GM18868 (cell line): ENCODE measurements at regions not wholly inside any gene's neighbourhood (a gene's known extent, or its start where the extent isn't known, plus 50 kb on each side); places are given as distances from the start of the nearest gene placed in this dataset.
"Not testable (repeated sequence)": the region's sequence is repeated elsewhere in the genome, so short reads cannot be mapped to it uniquely, and the experiment has no call there.

ENCODE experiments used
- ATAC-seq: cut with Tn5 transposase; IDR thresholded peaks from one replicate; pipeline ENCODE4 v1.9.1; 2021; ENCODE audit warnings: mild to moderate bottlenecking, moderate library complexity; ENCODE audit not compliant: unreplicated experiment

GRCh38 chr1:157369808-157370521 is 182.3 kb downstream of the FCRL5 start:
- ATAC-seq, result peak; percentile 49

DNA sequence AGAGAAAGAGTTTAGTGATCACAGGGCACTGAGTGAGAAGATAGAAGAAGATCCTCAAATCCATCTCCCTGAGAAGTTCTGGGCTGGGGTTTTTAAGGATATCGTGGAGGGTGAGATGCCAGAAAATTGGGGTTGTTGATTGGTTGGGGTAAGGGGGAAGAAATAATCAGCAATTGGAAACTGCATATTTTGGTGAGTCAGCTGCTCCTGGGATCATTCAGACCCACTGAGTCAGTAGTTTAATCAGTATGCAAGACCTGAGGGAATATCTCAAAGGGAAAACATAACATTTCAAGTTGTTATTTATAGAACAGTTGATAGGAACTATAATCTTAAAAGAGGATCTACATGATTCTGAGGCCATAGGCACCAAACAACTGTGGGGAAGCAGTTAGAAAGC is 183.4 kb downstream of the FCRL5 start:
- ATAC-seq, result not testable (repeated sequence)

DNA sequence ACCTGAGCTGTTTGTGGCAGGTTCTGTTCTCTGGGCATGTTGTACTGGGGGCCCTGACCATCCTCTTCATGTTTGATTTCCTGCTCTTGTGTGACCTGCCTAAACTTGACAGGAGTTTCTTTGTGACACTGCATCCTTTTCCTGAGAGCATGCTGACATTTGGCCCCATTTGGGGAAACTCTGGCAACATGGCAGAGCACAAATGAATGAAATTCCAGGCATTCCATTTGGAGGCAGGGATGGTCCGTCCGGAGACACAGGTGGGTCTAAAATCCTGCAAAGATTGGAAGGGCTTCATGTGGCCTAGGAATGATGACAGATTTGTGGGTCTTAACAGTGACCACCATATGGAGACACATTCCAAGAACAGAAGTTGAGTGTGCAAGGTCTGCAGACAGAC is 184.0 kb downstream of the FCRL5 start:
- ATAC-seq, result no peak

DNA sequence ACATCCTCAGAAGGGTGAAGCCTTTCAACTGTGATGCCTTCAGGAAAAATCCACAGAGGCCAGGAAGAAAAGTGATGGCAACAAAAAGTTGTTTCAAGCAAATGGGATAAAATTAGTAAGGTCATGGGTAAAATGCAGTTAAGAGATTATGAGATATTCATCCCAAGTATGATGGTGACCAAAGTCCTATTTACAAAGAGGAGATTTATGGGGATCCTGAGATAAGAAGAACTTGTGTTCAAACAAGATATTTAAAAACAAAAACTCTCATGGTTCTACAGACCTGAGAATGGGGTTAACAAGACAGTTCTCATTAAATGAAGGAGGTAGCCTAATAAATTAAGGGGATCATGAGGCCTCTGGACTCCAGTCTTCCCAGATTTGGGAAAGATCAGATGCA is 184.4 kb downstream of the FCRL5 start:
- no peak for ATAC-seq

DNA sequence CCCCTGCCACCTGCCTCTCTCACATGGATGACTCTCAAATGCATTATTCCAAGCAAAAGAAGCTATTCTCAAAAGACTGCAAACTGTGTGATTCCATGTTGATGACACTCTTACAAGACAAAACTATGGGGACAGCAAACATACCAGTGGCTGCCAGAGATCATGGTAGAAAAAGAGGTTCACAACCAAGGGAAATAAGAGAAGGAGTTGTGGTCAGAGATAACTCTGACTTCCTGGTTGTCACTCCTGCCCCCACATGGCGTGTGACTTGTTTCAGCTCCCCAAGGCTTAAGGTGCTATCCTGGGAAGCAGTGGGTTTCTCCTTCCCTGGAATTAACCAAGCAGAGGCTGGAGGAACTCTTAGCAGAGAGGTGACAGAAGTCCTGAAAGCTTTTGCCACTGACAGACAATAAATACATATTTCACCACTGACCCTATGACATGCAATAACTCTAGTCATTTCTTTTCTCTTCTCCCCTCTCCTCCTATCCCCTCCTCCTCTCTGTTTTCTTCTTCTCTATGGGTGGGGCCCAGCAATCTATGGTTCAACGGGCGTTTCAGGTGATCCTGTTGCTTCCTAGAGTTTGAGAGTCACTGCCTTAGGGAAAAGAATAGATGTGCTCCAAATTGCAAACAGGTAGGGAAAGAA is 185.1 kb downstream of the FCRL5 start:
- no peak for ATAC-seq

- ATAC-seq, result no peak
Measured at GRCh38 chr1:157364612-157365011, 187.7 kb downstream of the FCRL5 start.

DNA sequence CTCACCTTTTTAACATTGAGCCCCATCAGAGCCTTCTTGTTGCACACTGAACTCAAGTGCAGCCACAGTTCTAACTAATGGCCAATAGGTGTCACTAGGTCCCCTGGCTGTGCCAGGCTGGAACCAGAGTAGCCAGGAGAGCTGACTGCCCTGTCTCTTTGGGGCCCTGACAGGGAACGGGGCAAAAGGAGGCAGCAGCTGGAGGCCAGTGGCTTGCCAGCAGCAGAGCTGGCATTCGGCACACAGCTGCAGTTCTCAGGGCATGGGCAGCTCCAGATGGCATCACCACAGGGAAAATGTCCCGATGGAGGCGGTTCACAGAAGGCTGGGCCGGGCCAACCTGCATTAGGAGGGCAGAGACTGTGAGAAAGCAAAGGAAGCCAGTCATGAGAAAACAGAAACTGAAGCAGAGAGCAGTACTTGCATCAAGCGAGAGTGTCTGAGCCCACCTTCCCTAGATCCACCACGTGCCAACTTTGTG is 188.6 kb downstream of the FCRL5 start:
- ATAC-seq, result peak; percentile 89

GRCh38 chr1:157360023-157360390 is 192.3 kb downstream of the FCRL5 start:
- no peak for ATAC-seq

- no peak for ATAC-seq
Measured at GRCh38 chr1:157359314-157360022, 192.8 kb downstream of the FCRL5 start.

DNA sequence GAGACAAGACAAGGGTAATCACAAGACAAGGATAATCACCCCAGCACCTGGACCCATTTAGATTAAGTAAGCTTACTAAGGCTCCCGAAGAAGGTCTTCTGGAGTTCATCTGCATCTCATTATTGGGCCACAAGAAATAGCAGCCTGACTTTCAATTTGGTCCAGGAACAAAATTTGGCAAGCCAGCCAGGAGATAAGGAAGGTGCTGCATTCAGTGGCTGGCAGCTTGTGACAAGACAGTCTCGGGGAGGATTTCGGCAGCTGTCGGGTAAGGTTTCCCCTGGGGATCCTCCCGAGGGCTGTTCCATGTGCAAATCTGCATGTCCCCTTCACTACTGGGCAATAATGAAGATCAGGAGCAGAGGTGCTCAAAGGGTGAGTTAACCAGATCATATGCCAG is 195.2 kb downstream of the FCRL5 start:
- no peak for ATAC-seq

DNA sequence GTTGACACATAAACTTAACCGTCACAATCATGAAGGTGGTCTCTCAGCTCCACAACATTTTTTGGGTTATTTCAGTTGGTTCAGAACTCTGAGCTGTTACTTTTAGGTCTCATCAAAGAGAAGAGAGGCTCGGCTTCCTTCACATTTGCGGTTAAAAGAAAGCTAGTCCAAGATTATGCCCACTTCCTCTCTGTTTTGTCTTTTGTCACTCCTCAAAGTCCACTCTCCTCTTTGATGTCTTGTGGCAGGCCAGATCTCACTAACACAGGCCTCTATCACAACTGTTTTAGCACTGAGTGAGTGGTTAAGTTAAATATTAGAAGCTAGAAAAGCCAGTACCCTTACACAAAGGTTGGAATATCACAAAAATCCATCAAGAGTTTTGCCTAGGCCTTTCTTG is 195.7 kb downstream of the FCRL5 start:
- ATAC-seq, result no peak

GRCh38 chr1:157353546-157353945 is 198.8 kb downstream of the FCRL5 start:
- ATAC-seq, result no peak

GRCh38 chr1:157352817-157353408 is 199.4 kb downstream of the FCRL5 start:
- no peak for ATAC-seq

DNA sequence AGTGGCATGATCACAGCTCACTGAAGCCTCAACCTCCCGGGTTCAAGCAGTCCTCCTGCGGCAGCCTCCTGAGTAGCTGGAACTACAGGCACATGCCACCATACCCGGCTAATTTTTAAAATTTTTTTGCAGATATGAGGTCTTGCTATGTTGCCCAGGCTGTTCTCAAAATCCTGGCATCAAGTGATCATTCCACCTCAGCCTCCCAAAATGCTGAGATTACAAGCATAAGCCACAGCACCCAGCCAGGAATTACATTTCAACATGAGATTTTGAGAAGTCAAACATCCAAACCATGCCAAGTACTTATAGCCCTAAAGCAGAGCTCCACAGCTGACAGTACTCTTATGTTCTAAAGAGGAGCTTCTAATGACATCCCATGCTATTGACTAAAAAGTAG is 200.1 kb downstream of the FCRL5 start:
- ATAC-seq, result no peak

GRCh38 chr1:157351800-157352199 is 200.5 kb downstream of the FCRL5 start:
- ATAC-seq, result not testable (repeated sequence)

GRCh38 chr1:157348538-157349480 is 203.5 kb downstream of the FCRL5 start:
- no peak for ATAC-seq

DNA sequence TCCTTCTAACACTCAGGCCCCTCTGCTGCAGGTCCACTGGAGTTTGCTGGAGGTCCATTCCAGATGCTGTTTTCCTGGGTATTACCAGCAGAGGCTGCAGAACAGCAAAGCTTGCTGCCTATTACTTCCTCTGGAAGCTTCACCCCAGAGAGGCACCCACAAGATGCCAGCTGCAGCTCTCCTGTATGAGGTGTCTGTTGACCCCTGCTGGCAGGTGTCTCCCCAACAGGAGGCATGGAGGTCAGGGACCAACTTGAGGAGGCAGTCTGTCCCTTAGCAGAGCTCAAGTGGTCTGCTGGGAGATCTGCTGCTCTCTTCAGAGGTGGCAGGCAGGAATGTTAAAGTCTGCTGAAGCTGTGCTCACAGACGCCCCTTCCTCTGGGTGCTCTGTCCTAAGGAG is 204.8 kb downstream of the FCRL5 start:
- ATAC-seq, result no peak

- ATAC-seq, result not testable (repeated sequence)
Measured at GRCh38 chr1:157337785-157338184, 199.6 kb upstream of the ETV3 start.

- no peak for ATAC-seq
Measured at GRCh38 chr1:157335056-157335455, 196.9 kb upstream of the ETV3 start.

GRCh38 chr1:157334041-157334440 is 195.8 kb upstream of the ETV3 start:
- ATAC-seq, result no peak
